CD4-positive, alpha-beta T cell (primary cell): ENCODE measurements at regions not wholly inside any gene's neighbourhood (a gene's known extent, or its start where the extent isn't known, plus 50 kb on each side); places are given as distances from the start of the nearest gene placed in this dataset.
A peak's percentile ranks its signal among the peaks of the same experiment; 100 is the strongest.

Experiments used
- ATAC-seq: fragments of 200-7000 bp; cut with Tn5 transposase; one replicate; pipeline ENCODE4 v1.10.0; 2022; ENCODE audit warnings: mild to moderate bottlenecking; ENCODE audit not compliant: poor library complexity
- CTCF ChIA-PET: fragments of 350-600 bp; sonication (Branson Sonifier 250); formaldehyde crosslinking; loops from one replicate; lab custom pipeline; 2021; ENCODE audit warnings: antibody characterized with exemption, inconsistent platforms; lab: Charles Lee
- POLR2A ChIA-PET: fragments of 350-600 bp; sonication (Branson Sonifier 250); formaldehyde crosslinking; loops from one replicate; lab custom pipeline; 2021; ENCODE audit warnings: antibody characterized with exemption, inconsistent platforms; lab: Charles Lee
- DNase-seq, 14 experiments: peaks; one replicate each; pipeline ENCODE4 v3.0.0-alpha.2; 2013 to 2020; ENCODE audit warnings: mixed read lengths in 2 of 14
- H3K27ac ChIP-seq, 2 donors: one replicate each; pipeline versions ENCODE4 v1.5.1 to v1.7.0; 2013; ENCODE audit warnings: low read length in 2 of 2, low read depth in 1 of 2, mild to moderate bottlenecking in 1 of 2
- H3K27me3 ChIP-seq, 2 experiments: 1 replicate in 1 of 2; 2 replicates in 1 of 2; pipeline versions ENCODE4 v1.6.1 to v1.7.0; 2013; ENCODE audit warnings: low read length in 2 of 2, control low read depth in 1 of 2, mild to moderate bottlenecking in 1 of 2, moderate library complexity in 1 of 2; ENCODE audit not compliant: insufficient read depth in 2 of 2, control insufficient read depth in 1 of 2
- H3K36me3 ChIP-seq: one replicate; pipeline ENCODE4 v1.6.1; 2013; ENCODE audit warnings: low read length, control low read depth; ENCODE audit not compliant: insufficient read depth
- H3K4me1 ChIP-seq: one replicate; pipeline ENCODE4 v1.6.1; 2013; ENCODE audit warnings: low read length, control low read depth; ENCODE audit not compliant: insufficient read depth
- H3K4me3 ChIP-seq: one replicate; pipeline ENCODE4 v1.5.1; 2013; ENCODE audit warnings: mild to moderate bottlenecking, low read length, moderate library complexity
- H3K9me3 ChIP-seq, 2 experiments: 1 replicate in 1 of 2; 2 replicates in 1 of 2; pipeline versions ENCODE4 v1.6.1 to v1.7.0; 2013; ENCODE audit warnings: low read length in 2 of 2, mild to moderate bottlenecking in 2 of 2, control low read depth in 1 of 2, moderate library complexity in 1 of 2; ENCODE audit not compliant: control insufficient read depth in 1 of 2, insufficient read depth in 1 of 2
- H3K27ac Mint-ChIP-seq: one replicate; pipeline ENCODE4 v1.8.0; 2020; ENCODE audit warnings: mixed read lengths
- H3K27me3 Mint-ChIP-seq: one replicate; pipeline ENCODE4 v1.8.0; 2021; ENCODE audit warnings: mixed read lengths
- H3K36me3 Mint-ChIP-seq: one replicate; pipeline ENCODE4 v1.8.0; 2021; ENCODE audit warnings: low read depth, mixed read lengths
- H3K4me1 Mint-ChIP-seq: one replicate; pipeline ENCODE4 v1.8.0; 2021; ENCODE audit warnings: low read depth, mixed read lengths
- H3K4me3 Mint-ChIP-seq: one replicate; pipeline ENCODE4 v1.8.0; 2020; ENCODE audit warnings: mild to moderate bottlenecking, mixed read lengths
- H3K9me3 Mint-ChIP-seq: one replicate; pipeline ENCODE4 v1.8.0; 2020; ENCODE audit warnings: mixed read lengths
- intact Hi-C, 2 experiments: fragments of 100-400 bp; cut with DNase I in 1 of 2; cut with micrococcal nuclease in 1 of 2; formaldehyde crosslinking; loops; one replicate each; pipeline versions ENCODE4 v1.15.1 to v1.9.0; 2023 to 2025; cut with DNase I, micrococcal nuclease
- TF ChIP-seq, protein P1 (sequence below): fragments of 200-600 bp; IDR thresholded peaks from one replicate; pipeline ENCODE4 v1.8.0; 2022; ENCODE audit warnings: antibody characterized with exemption, mild to moderate bottlenecking

DNA sequence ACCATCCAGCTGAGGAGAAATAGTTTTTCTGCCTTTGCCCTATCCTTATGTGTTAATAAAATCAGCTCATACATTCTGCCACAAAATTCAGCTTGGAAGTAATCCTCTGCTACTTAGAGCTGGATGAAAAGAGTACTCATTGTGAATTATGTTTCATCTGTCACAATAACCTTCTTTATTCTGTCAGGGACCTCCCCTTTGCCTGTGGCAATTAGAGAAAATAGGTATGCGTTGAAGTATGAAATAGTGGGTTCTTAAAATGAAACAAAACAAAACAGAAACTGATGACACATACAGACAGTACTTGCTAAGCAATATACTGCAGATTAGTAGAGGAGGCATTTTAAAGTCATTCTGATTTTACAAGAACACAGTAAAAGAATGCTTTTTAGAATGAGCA, 578.5 kb downstream of the USP25 start:
- peaks cover 29% of the 10 kb centered on the region for H3K4me1 Mint-ChIP-seq
- ChIA-PET POLR2A (no interaction called here), CTCF (no interaction called here)
- peak overlapping the region; percentile 60 for H3K27ac Mint-ChIP-seq
- intact Hi-C loops, result no loop called here
- TF ChIP-seq, protein P1, sequence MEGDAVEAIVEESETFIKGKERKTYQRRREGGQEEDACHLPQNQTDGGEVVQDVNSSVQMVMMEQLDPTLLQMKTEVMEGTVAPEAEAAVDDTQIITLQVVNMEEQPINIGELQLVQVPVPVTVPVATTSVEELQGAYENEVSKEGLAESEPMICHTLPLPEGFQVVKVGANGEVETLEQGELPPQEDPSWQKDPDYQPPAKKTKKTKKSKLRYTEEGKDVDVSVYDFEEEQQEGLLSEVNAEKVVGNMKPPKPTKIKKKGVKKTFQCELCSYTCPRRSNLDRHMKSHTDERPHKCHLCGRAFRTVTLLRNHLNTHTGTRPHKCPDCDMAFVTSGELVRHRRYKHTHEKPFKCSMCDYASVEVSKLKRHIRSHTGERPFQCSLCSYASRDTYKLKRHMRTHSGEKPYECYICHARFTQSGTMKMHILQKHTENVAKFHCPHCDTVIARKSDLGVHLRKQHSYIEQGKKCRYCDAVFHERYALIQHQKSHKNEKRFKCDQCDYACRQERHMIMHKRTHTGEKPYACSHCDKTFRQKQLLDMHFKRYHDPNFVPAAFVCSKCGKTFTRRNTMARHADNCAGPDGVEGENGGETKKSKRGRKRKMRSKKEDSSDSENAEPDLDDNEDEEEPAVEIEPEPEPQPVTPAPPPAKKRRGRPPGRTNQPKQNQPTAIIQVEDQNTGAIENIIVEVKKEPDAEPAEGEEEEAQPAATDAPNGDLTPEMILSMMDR, result no peak
- no peaks in the 10 kb centered on the region for H3K36me3 Mint-ChIP-seq
- no peaks in the 10 kb centered on the region for H3K9me3 Mint-ChIP-seq
- no peak overlapping the region for H3K4me3 ChIP-seq
- no peaks in the 10 kb centered on the region for H3K4me1 ChIP-seq
- no peaks in the 10 kb centered on the region for H3K9me3 ChIP-seq
- H3K36me3 ChIP-seq, result no peaks in the 10 kb centered on the region
- H3K27me3 ChIP-seq, result no peaks in the 10 kb centered on the region
- peak overlapping the region; percentile 27 for H3K4me3 Mint-ChIP-seq
- H3K27me3 Mint-ChIP-seq, result no peaks in the 10 kb centered on the region
- DNase-seq (no peak), ATAC-seq (peak; percentile 30)
- no peak overlapping the region for H3K27ac ChIP-seq

- no peaks in the 10 kb centered on the region for H3K4me1 ChIP-seq
- DNase-seq, result no peak
- no peaks in the 10 kb centered on the region for H3K27me3 ChIP-seq
- peak; percentile 80 for ATAC-seq
- no peaks in the 10 kb centered on the region for H3K9me3 ChIP-seq
- H3K36me3 ChIP-seq, result no peaks in the 10 kb centered on the region
- CTCF ChIA-PET, result no interaction called here
- Mint-ChIP-seq H3K27me3 (no peaks in the 10 kb centered on the region), H3K4me1 (peaks cover 29% of the 10 kb centered on the region), H3K9me3 (no peaks in the 10 kb centered on the region), H3K27ac (peak overlapping the region; percentile 32), H3K36me3 (no peaks in the 10 kb centered on the region), H3K4me3 (peak overlapping the region; percentile 25)
- H3K4me3 ChIP-seq, result no peak overlapping the region
- no peak overlapping the region for H3K27ac ChIP-seq
- intact Hi-C loops, result no loop called here
- TF ChIP-seq, protein P1, result no peak
- POLR2A ChIA-PET, result interaction anchor here (0.7 to 0.9 kb wide), 2 partner anchors 11 to 1786 kb away, joined by 3 to 4 read pairs; no protein-coding TSS in a partner anchor
Observed at GRCh38 chr21:16309250-16309971, 579.6 kb downstream of the USP25 start.

DNA sequence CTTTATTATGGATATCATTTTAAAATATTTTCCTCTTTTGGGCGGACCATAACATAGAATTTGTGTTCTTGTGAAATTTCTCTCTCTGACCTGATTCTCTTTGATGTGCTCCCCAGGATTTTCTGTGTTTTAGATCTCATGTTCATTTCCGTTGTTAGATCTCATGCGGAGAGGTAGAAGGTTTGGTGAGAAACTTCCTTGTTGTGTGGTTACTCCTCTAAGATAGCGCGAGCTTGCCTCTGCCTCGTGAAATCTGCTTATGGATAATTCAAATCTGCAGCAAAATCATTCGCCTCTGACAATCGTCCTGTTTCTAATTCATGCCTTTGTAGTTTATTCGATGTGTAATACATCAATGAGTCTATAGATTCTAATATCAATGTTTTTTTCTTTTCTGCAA, 580.4 kb downstream of the USP25 start:
- Mint-ChIP-seq H3K27me3 (no peaks in the 10 kb centered on the region), H3K4me3 (peak overlapping the region; percentile 17), H3K9me3 (no peaks in the 10 kb centered on the region), H3K36me3 (no peaks in the 10 kb centered on the region), H3K27ac (peak overlapping the region; percentile 32), H3K4me1 (peaks cover 29% of the 10 kb centered on the region)
- H3K9me3 ChIP-seq, result no peaks in the 10 kb centered on the region
- intact Hi-C loops, result no loop called here
- CTCF ChIA-PET, result no interaction called here
- TF ChIP-seq, protein P1, result no peak
- DNase-seq (no peak), ATAC-seq (peak; percentile 72)
- no peaks in the 10 kb centered on the region for H3K27me3 ChIP-seq
- no peaks in the 10 kb centered on the region for H3K36me3 ChIP-seq
- no peak overlapping the region for H3K27ac ChIP-seq
- POLR2A ChIA-PET, result interaction anchor here (0.9 kb wide), 1 partner anchor 114 kb away, joined by 3 read pairs; no protein-coding TSS in a partner anchor
- H3K4me1 ChIP-seq, result no peaks in the 10 kb centered on the region
- no peak overlapping the region for H3K4me3 ChIP-seq
